NOMO-1 treated with DMSO at 0.1 percent for 48 hours (cell line): ENCODE measurements at regions not wholly inside any gene's neighbourhood (a gene's known extent, or its start where the extent isn't known, plus 50 kb on each side); places are given as distances from the start of the nearest gene placed in this dataset.
A peak's percentile ranks its signal among the peaks of the same experiment; 100 is the strongest.
"Not testable (repeated sequence)": the region's sequence is repeated elsewhere in the genome, so short reads cannot be mapped to it uniquely, and the experiment has no call there.

Experiments used
- DNase-seq: peaks from one replicate; lab custom pipeline; 2025; ENCODE audit not compliant: unreplicated experiment; lab: John Stamatoyannopoulos, UW

- DNase-seq, result no peak
These were observed 237.6 kb upstream of the MME start for GRCh38 chr3:154842536-154842935.

GRCh38 chr3:154835639-154836038 is 244.5 kb upstream of the MME start:
- no peak for DNase-seq

GRCh38 chr3:154834831-154835230 is 245.3 kb upstream of the MME start:
- DNase-seq, result not testable (repeated sequence)

- no peak for DNase-seq
These were observed 250.2 kb upstream of the MME start for GRCh38 chr3:154829929-154830328.

- no peak for DNase-seq
These were observed 260.6 kb upstream of the MME start for GRCh38 chr3:154819491-154819890.

- DNase-seq, result no peak
These were observed 261.4 kb upstream of the MME start for GRCh38 chr3:154818676-154819255.

GRCh38 chr3:154810017-154810416 is 270.1 kb upstream of the MME start:
- DNase-seq, result not testable (repeated sequence)

GRCh38 chr3:154801729-154802128 is 278.4 kb upstream of the MME start:
- no peak for DNase-seq

GRCh38 chr3:154799800-154800199 is 280.3 kb upstream of the MME start:
- peak; percentile 57 for DNase-seq

- DNase-seq, result peak; percentile 49
These were observed 284.5 kb upstream of the MME start for GRCh38 chr3:154795582-154795981.

- peak; percentile 73 for DNase-seq
These were observed 285.2 kb upstream of the MME start for GRCh38 chr3:154794814-154795445.

GRCh38 chr3:154794391-154794790 is 285.7 kb upstream of the MME start:
- peak; percentile 41 for DNase-seq

GRCh38 chr3:154792828-154793227 is 287.3 kb upstream of the MME start:
- no peak for DNase-seq

GRCh38 chr3:154791611-154792010 is 288.5 kb upstream of the MME start:
- no peak for DNase-seq

- peak; percentile 91 for DNase-seq
These were observed 293.4 kb upstream of the MME start for GRCh38 chr3:154786724-154787123.

- DNase-seq, result peak; percentile 93
These were observed 296.6 kb upstream of the MME start for GRCh38 chr3:154783521-154783931.

GRCh38 chr3:154783061-154783460 is 297.1 kb upstream of the MME start:
- no peak for DNase-seq

GRCh38 chr3:154782151-154782550 is 298.0 kb upstream of the MME start:
- DNase-seq, result no peak

GRCh38 chr3:154781595-154781994 is 298.5 kb upstream of the MME start:
- no peak for DNase-seq

- no peak for DNase-seq
These were observed 299.9 kb upstream of the MME start for GRCh38 chr3:154780263-154780662.

- DNase-seq, result no peak
These were observed 300.5 kb upstream of the MME start for GRCh38 chr3:154779571-154779970.

GRCh38 chr3:154778057-154778456 is 302.1 kb upstream of the MME start:
- DNase-seq, result no peak
